ENCODE measurements at regions not wholly inside any gene's neighbourhood (a gene's known extent, or its start where the extent isn't known, plus 50 kb on each side); places are given as distances from the start of the nearest gene placed in this dataset.

DNA sequence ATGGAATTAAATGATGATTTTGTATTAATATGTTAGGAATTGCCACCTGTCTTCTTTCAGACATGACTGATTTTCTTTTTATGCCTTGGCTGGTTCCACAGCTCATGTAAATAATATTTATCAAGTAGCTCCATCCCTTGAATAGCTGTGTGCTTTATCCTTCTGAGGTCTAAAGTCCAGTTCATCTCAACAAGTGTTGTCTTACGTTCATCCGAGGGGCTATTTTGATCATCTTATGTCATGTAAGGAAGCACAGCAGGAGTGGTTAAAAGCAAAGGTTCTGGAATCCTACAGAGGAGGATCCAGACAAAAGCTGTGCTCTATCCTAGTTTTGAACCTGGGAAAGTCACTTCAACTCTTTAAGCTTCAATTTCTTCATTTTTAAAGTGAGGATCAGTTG, 123.7 kb upstream of the ATP2B1 start:
- TF ChIP-seq, protein P1, sequence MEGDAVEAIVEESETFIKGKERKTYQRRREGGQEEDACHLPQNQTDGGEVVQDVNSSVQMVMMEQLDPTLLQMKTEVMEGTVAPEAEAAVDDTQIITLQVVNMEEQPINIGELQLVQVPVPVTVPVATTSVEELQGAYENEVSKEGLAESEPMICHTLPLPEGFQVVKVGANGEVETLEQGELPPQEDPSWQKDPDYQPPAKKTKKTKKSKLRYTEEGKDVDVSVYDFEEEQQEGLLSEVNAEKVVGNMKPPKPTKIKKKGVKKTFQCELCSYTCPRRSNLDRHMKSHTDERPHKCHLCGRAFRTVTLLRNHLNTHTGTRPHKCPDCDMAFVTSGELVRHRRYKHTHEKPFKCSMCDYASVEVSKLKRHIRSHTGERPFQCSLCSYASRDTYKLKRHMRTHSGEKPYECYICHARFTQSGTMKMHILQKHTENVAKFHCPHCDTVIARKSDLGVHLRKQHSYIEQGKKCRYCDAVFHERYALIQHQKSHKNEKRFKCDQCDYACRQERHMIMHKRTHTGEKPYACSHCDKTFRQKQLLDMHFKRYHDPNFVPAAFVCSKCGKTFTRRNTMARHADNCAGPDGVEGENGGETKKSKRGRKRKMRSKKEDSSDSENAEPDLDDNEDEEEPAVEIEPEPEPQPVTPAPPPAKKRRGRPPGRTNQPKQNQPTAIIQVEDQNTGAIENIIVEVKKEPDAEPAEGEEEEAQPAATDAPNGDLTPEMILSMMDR (IDR thresholded peaks at IDR 0.05) = no peak
- TF ChIP-seq POLR2A (IDR thresholded peaks at IDR 0.05) (no peak), POLR2AphosphoS5 (IDR thresholded peaks at IDR 0.05) (no peak)
- Histone ChIP-seq H3K27ac (no peak overlapping the region), H3K9me3 (no peaks in the 10 kb centered on the region), H3K4me1 (no peaks in the 10 kb centered on the region), H3K36me3 (no peaks in the 10 kb centered on the region), H3K4me3 (no peak overlapping the region), H3K27me3 (no peaks in the 10 kb centered on the region)
- intact Hi-C loops (cut with DNase I; ENCODE audit: low total_unique reads) = no loop called here
- DNase-seq (ENCODE audit: low spot score in 2 of 2) = no peak

DNA sequence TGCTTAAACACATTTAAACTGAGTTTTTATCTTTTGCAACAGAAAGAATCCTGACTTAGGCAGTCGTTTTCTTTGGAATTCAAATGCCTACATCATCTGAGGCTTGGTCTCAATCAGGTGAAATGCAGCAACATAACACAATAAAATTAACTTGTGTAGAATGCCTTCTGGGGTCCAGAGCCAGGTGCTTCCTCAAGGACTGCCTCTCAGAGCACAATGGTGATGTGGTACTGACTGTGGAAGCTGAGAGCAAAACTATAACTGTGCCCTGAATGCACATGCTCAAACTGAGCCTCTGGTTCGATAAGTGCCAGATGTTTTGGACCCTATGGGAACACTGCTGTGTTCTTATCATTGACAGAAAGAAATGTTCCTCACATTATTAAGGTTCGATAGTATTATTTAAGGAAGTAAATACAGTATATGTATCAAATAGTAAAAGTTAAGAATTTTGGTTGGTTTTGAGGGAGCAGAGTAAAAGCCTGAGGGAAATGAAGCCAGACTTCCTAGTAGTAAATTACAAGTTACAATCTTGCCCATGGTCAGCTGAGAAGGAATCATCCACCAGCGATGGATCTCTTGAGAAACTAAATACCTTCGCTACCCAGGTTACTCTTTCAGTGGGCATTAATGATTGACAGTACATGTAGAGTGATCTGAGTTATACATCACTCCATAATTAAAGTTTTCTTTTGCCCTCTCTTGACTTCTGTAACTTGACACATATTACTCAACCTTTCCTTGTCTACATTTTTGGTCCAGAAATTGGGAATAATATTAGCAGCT, 122.9 kb upstream of the ATP2B1 start:
- Histone ChIP-seq H3K27me3 (no peaks in the 10 kb centered on the region), H3K9me3 (no peaks in the 10 kb centered on the region), H3K27ac (no peak overlapping the region), H3K4me3 (no peak overlapping the region), H3K4me1 (no peaks in the 10 kb centered on the region), H3K36me3 (no peaks in the 10 kb centered on the region)
- TF ChIP-seq POLR2A (IDR thresholded peaks at IDR 0.05) (no peak), POLR2AphosphoS5 (IDR thresholded peaks at IDR 0.05) (no peak)
- TF ChIP-seq, protein P1 (IDR thresholded peaks at IDR 0.05) = no peak
- DNase-seq (ENCODE audit: low spot score in 2 of 2) = no peak
- intact Hi-C loops (cut with DNase I; ENCODE audit: low total_unique reads) = no loop called here

DNA sequence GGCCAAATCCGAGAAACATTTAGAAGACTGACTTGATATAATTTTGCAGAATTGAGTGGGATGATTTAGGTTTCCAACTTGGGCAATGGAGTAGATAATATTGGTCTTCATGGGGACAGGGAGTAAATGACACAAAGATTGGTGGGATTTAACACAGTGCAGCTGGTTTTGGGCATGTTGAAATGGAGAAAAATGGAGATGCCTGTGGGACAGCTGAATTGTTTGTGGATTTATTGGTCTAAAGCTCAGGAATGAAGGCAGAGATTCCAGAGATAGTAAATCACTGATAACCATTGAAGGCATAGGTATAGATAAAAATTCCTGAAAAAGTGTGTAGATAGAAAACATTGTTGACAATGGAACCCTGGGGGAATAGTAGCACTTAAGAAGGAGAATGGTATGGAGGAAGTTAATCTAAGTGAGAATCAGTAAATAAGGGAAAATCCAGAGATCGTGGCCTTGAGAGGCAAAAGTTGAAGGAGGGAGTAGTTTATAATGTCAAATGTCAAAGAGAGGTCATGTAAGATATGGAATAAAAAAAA, 120.9 kb upstream of the ATP2B1 start:
- no peak overlapping the region for H3K27ac ChIP-seq
- no peaks in the 10 kb centered on the region for H3K9me3 ChIP-seq
- TF ChIP-seq, protein P1 (IDR thresholded peaks at IDR 0.05) = no peak
- TF ChIP-seq POLR2AphosphoS5 (IDR thresholded peaks at IDR 0.05) = no peak
- no peak for TF ChIP-seq POLR2A (IDR thresholded peaks at IDR 0.05)
- H3K36me3 ChIP-seq = no peaks in the 10 kb centered on the region
- intact Hi-C loops (cut with DNase I; ENCODE audit: low total_unique reads) = no loop called here
- H3K4me3 ChIP-seq = no peak overlapping the region
- DNase-seq (ENCODE audit: low spot score in 2 of 2) = no peak
- no peaks in the 10 kb centered on the region for H3K4me1 ChIP-seq
- no peaks in the 10 kb centered on the region for H3K27me3 ChIP-seq

DNA sequence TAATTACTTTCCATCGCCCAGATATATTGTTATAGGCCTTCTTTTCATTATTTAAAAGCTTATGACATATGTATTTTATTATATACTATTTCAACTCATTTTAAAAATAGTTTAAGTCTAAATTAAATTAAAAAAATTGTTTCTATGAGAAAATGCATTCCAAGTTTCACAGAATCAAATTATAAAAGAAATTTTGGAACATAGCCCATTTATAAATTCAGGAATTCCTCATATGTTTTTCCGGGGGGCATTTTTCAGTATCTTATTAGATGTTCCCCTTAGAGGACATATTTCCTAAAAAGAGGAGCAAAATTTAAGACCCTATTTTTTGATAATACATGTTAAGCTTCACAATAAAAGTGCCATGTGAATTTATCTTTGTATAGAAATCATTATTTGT, 119.9 kb upstream of the ATP2B1 start:
- Histone ChIP-seq H3K27ac (no peak overlapping the region), H3K27me3 (no peaks in the 10 kb centered on the region), H3K9me3 (no peaks in the 10 kb centered on the region), H3K4me3 (no peak overlapping the region), H3K4me1 (no peaks in the 10 kb centered on the region), H3K36me3 (no peaks in the 10 kb centered on the region)
- TF ChIP-seq, protein P1 (IDR thresholded peaks at IDR 0.05) = no peak
- TF ChIP-seq POLR2A (IDR thresholded peaks at IDR 0.05) = no peak
- TF ChIP-seq POLR2AphosphoS5 (IDR thresholded peaks at IDR 0.05) = no peak
- no peak for DNase-seq (ENCODE audit: low spot score in 2 of 2)
- intact Hi-C loops (cut with DNase I; ENCODE audit: low total_unique reads) = no loop called here

DNA sequence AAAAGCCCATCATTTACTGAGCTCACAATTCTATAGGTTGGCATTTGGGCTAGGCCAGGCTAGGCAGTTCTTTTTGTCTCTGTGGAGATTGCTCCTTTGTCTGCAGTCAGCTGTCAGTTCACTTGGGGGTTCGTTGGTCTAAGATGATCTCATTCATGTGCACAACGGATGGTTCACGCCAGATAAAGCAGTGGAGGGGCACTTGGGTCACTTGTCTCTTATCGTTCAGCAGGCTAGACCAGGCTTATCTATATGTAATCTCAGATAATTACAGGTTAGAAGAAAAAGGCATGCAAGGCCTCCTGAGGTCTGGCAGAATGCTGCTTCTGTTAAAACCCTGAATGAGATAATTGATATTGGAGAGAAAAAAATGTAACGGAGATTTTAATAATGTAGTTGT, 119.0 kb upstream of the ATP2B1 start:
- TF ChIP-seq POLR2AphosphoS5 (IDR thresholded peaks at IDR 0.05) (no peak), POLR2A (IDR thresholded peaks at IDR 0.05) (no peak)
- TF ChIP-seq, protein P1 (IDR thresholded peaks at IDR 0.05) = no peak
- Histone ChIP-seq H3K9me3 (no peaks in the 10 kb centered on the region), H3K36me3 (no peaks in the 10 kb centered on the region), H3K27me3 (no peaks in the 10 kb centered on the region), H3K4me3 (no peak overlapping the region), H3K4me1 (no peaks in the 10 kb centered on the region), H3K27ac (no peak overlapping the region)
- no peak for DNase-seq (ENCODE audit: low spot score in 2 of 2)
- intact Hi-C loops (cut with DNase I; ENCODE audit: low total_unique reads) = no loop called here
